ENCODE measurements at regions not wholly inside any gene's neighbourhood (a gene's known extent, or its start where the extent isn't known, plus 50 kb on each side); places are given as distances from the start of the nearest gene placed in this dataset.

DNA sequence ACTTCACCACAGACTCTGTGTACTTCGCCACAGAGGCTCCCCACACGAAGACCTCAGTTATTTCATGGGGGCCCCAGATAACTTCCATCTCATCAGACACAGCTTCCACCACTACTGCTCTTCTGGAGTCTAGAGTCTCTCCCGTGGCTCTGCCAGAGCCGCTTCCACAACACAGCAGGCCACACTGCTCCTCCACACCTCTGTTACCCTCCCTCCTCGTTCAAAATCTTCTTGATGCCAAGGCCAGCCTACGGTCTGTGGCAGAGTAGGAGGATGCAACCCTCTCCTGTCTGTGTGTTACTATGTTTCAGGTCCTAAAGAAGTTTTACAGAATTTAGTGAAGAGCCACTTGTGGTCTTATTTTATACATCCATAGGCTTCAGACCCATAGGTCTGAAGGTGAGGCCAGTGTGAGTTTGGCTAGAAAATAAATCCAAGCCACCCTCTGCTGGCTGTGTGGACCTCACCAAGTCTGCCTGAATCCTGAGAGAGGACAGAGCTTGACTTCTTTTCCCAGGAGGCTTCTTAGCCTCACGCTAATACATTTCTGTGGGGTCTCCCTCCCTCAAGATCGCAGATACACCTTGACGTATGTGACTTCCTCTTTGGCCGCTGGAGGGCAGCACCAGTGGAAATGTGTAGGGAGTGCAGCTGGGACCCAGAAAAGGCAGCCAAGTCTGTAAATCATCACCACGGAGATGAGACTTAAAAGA, 197.7 kb downstream of the FAXC start:
- intact Hi-C loops (cut with DNase I; ENCODE audit: low total_unique reads): no loop called here
- Histone ChIP-seq H3K27ac (no peak overlapping the region), H3K36me3 (no peaks in the 10 kb centered on the region), H3K9me3 (no peaks in the 10 kb centered on the region), H3K4me1 (no peaks in the 10 kb centered on the region), H3K4me3 (no peak overlapping the region), H3K27me3 (no peaks in the 10 kb centered on the region)
- no peak for DNase-seq
- no peak for TF ChIP-seq POLR2A (IDR thresholded peaks at IDR 0.05)
- TF ChIP-seq, protein P1, sequence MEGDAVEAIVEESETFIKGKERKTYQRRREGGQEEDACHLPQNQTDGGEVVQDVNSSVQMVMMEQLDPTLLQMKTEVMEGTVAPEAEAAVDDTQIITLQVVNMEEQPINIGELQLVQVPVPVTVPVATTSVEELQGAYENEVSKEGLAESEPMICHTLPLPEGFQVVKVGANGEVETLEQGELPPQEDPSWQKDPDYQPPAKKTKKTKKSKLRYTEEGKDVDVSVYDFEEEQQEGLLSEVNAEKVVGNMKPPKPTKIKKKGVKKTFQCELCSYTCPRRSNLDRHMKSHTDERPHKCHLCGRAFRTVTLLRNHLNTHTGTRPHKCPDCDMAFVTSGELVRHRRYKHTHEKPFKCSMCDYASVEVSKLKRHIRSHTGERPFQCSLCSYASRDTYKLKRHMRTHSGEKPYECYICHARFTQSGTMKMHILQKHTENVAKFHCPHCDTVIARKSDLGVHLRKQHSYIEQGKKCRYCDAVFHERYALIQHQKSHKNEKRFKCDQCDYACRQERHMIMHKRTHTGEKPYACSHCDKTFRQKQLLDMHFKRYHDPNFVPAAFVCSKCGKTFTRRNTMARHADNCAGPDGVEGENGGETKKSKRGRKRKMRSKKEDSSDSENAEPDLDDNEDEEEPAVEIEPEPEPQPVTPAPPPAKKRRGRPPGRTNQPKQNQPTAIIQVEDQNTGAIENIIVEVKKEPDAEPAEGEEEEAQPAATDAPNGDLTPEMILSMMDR (IDR thresholded peaks at IDR 0.05): no peak

DNA sequence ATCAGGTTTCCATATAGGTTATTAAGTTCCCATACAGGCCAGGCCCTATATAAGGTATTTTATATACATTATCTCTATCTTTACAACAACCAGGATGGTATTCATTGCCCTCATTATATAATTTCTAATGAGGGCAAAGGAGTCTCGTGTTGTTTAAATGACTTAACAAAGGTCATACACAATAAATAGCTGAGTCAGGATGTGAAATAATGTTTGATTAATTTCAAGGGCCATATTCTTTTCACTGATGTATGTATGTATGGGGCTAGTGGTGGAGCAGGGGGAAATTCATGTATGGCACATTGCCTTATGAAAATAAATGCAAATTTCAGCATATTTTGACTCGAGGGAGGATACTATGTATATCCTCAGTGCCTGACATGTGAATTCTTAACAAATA, 200.7 kb downstream of the FAXC start:
- TF ChIP-seq POLR2A (IDR thresholded peaks at IDR 0.05): no peak
- TF ChIP-seq, protein P1 (IDR thresholded peaks at IDR 0.05): no peak
- H3K4me3 ChIP-seq: no peak overlapping the region

DNA sequence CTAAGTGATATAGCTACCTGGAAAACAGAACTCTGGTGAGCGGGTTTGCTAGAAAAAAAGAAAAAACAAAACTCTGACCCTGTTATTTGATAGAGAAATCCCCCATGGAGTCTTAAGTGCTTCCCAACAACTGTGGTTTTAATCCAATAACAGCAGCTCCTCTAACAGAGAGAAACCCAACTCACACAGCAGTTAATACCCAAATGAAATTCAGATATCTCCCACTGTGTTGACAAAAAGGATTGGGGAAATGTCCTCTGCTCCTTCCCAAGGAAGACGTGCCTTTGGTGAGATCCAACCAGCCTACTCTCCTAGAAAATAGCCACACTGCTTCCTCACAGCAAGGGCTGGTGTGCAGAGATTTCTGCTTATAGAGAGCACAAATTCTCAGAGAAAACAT, 200.4 kb upstream of the FBXL4 start:
- TF ChIP-seq POLR2A (IDR thresholded peaks at IDR 0.05): no peak
- TF ChIP-seq, protein P1 (IDR thresholded peaks at IDR 0.05): no peak
- intact Hi-C loops (cut with DNase I; ENCODE audit: low total_unique reads): no loop called here
- Histone ChIP-seq H3K4me3 (no peak overlapping the region), H3K27me3 (no peaks in the 10 kb centered on the region), H3K4me1 (no peaks in the 10 kb centered on the region), H3K36me3 (no peaks in the 10 kb centered on the region), H3K27ac (no peak overlapping the region), H3K9me3 (no peaks in the 10 kb centered on the region)
- DNase-seq: no peak

More for the DNA sequence above, 200.7 kb downstream of the FAXC start:
- H3K36me3 ChIP-seq: no peaks in the 10 kb centered on the region
- no peak overlapping the region for H3K27ac ChIP-seq
- no peaks in the 10 kb centered on the region for H3K4me1 ChIP-seq
- intact Hi-C loops (cut with DNase I; ENCODE audit: low total_unique reads): no loop called here
- no peaks in the 10 kb centered on the region for H3K9me3 ChIP-seq
- no peaks in the 10 kb centered on the region for H3K27me3 ChIP-seq
- DNase-seq: no peak

DNA sequence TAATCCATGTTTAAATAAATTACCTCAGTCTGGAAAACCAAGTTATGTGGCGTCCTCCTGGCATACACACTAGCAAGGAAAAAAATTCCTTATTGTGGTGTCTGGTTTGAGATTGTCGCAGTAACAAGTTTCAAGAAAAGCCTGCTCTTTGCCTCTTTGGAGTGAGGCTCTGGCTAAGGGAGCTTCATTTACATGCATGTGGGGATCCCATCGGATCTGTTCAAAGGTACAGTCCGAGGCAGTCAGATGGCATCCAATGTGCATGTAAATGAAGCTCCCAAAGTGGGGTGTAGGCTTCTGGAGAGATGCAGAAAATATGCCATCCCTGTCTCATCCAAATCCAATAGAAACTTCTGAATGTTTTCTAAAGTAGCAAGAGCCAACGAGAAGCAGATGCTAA, 199.5 kb upstream of the FBXL4 start:
- H3K27me3 ChIP-seq: no peaks in the 10 kb centered on the region
- TF ChIP-seq, protein P1 (IDR thresholded peaks at IDR 0.05): no peak
- TF ChIP-seq POLR2A (IDR thresholded peaks at IDR 0.05): no peak
- no peaks in the 10 kb centered on the region for H3K36me3 ChIP-seq
- intact Hi-C loops (cut with DNase I; ENCODE audit: low total_unique reads): no loop called here
- no peak overlapping the region for H3K4me3 ChIP-seq
- H3K27ac ChIP-seq: no peak overlapping the region
- no peaks in the 10 kb centered on the region for H3K4me1 ChIP-seq
- DNase-seq: no peak
- no peaks in the 10 kb centered on the region for H3K9me3 ChIP-seq

DNA sequence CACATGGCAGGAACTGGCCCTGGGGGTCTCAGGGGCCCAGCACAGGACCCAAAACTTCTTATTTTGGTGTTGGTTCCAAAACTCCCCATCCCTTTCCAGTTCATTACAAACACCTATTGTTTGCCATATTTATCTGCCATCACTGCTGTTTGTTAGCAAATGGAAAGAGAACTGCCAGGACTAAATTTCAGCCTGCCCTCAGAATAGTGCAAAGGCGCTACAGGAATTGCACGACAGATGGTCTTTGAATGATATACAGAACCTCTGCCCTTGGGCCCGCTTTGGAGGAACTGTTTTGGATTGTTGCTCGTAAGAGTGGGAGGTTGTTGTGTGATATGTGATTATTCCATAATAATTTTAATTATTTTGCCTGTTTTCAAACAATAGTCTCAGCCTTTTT, 199.0 kb upstream of the FBXL4 start:
- DNase-seq: no peak
- intact Hi-C loops (cut with DNase I; ENCODE audit: low total_unique reads): no loop called here
- Histone ChIP-seq H3K4me1 (no peaks in the 10 kb centered on the region), H3K4me3 (no peak overlapping the region), H3K27ac (no peak overlapping the region), H3K27me3 (no peaks in the 10 kb centered on the region), H3K36me3 (no peaks in the 10 kb centered on the region), H3K9me3 (no peaks in the 10 kb centered on the region)
- TF ChIP-seq, protein P1 (IDR thresholded peaks at IDR 0.05): no peak
- TF ChIP-seq POLR2A (IDR thresholded peaks at IDR 0.05): no peak

All from uterus (tissue), 3 donors.